Stimulated activated CD4-positive, alpha-beta T cell treated with anti-CD3 and anti-CD28 coated beads, Interleukin-4, amount 100 ng/mL, for 48 hours (primary cell): ENCODE measurements at regions not wholly inside any gene's neighbourhood (a gene's known extent, or its start where the extent isn't known, plus 50 kb on each side); places are given as distances from the start of the nearest gene placed in this dataset.

Source experiments
- DNase-seq, 2 donors: peaks; one replicate each; pipeline ENCODE4 v3.0.0-alpha.2; 2020; ENCODE audit warnings: low read depth in 2 of 2

DNA sequence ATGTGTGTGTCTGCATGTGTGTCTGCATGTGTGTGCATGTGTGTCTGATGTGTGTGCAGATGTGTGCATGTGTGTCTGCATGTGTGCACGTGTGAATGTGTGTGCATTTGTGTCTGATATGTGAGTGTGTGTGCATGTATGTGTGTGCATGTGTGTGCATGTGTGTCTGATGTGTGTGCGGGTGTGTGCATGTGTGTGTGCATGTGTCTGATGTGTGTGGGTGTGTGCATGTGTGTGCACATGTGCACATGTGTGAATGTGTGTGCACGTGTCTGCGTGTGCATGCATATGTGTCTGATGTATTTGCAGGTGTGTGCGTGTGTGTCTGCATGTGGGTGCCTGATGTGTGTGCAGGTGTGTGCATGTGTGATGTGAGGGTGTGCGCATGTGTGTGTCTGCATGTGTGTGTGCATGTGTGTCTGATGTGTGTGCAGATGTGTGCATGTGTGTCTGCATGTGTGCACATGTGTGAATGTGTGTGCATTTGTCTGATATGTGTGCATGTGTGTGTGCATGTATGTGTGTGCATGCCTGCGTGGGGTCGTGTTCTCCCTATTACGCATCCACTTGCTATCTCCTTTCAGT, 470.1 kb upstream of the HS6ST1 start:
- DNase-seq = no peak

DNA sequence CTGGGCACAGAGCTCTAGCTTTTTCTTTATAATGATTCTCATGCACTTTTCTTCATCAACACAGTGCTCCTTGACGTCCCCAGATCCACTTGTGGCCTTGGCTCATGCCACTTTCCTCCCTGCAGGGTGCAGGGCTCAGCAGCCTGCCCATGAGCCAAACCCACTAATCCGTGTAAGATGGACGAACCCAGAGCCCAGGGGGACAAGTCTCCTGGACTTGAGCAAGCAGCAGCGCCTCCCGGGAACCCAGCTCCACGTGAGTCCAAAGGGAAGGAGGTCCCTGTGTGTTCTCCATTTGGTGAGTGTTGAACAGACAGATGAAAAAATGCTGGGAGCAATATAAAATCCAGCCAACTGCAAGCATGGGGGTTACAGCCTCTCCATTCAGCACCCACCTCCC, 470.6 kb upstream of the HS6ST1 start:
- no peak for DNase-seq

DNA sequence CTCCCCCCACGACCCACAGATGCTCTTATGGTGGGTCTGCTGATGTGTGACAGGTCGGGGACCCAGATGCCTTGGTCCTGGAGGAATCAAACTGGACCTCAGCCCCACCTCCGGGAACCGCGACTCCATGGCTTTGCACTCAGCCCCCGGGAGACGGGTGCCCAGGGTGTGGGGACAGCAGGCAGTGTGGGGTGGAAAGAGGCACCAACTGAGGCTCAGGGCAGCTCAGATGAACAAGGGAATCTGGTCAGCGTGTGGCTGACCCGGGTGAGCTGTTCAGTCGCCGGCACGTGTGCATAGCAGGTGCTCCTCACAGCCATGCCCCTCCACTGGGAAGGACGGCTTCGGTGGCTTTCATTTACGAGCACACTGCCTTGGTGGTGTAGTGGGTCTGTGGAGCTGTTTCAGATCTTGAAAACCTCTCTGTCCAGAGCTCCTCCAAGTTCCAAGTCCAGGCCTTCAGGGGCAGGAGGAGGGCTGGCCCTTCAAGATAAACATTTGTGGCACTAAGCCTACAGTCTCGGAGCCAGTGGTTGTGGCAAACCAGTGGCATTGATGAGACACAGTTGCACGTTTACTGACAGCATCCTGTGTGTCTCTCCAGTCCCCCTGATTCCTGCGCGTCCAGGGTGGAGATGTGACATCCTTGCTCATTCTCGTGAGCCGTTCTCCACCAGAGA, 471.2 kb upstream of the HS6ST1 start:
- no peak for DNase-seq

DNA sequence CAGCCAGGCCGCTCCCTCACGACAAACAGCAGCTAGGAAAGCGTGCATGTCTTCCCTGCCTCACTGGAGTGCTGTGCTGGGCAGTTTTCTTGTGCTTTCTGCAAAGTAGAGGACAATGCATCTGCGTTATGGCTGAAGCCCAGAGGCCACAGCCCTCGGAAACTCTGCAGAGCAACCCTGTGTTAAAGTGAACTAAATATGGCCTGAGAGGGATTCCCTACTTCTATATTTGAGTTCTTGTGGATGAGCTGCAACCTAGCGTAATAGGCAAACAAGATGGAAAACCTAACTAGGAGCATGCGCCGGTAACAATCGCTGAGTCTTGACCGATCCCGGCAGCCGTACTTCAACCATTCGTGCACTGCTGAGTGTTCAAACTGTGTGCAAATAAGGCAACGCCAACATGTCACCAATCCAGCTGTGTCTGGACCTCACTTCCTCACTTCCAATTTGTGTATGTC, 471.9 kb upstream of the HS6ST1 start:
- no peak for DNase-seq

DNA sequence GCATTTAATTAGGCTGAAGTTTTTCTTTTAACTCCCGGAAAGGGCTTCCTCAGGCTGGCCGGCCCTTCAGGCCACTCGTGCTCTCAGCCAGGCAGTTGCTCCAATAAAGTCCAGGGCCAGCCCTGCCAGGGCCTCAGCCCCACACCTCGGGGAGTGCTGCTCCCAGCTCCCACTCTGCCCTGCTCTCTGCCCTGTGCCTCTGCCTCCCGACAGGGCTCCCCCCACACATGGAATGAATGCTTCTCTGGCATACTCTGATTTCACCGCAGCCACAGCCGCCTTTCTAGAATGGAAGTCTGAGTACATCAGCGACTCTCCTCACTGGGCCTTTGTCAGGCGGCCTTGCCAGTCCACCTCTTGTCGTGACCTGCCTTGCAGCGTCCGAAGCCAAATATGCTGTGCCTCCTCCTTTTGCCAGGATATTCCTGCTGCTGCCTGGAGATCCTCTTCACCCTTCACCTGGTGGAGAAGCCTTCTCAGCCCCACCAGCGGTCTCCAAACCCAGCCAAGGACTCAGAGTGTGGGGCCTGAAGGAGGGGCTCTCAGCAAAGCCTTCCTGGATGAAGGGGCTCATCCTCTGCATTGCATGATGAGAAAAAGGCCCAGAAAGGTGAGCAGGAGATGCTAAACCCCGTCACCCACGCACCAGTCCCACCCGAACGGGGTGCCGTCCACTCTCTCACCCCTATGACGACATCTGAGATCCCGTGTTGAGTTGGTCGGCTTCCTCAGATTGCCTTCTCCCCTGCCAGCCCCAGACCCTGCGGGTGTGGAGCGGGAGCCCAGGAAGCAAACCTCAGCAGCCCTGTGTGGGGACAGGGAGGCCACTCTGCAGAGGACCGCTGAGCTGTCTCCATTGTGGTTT, 472.7 kb upstream of the HS6ST1 start:
- no peak for DNase-seq

DNA sequence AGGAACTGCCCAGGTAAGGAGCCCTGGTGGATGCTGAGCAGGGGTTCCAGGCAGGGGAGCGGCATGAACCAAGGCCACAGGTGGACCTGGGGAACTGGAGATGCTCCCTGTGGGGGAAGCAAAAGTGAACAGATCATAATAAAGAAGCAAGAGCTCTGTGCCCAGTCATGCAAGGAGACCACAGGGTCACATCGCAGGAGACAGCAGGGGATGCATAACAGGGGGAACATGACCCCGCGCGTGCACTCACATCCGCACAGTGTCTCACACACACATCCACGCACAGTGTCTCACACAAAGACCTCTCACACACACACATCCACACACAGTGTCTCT, 473.3 kb upstream of the HS6ST1 start:
- DNase-seq = no peak

- DNase-seq = no peak
Observed at GRCh38 chr2:128792476-128793054, 473.9 kb upstream of the HS6ST1 start.

- DNase-seq = no peak
Observed at GRCh38 chr2:128793404-128793803, 474.7 kb upstream of the HS6ST1 start.

DNA sequence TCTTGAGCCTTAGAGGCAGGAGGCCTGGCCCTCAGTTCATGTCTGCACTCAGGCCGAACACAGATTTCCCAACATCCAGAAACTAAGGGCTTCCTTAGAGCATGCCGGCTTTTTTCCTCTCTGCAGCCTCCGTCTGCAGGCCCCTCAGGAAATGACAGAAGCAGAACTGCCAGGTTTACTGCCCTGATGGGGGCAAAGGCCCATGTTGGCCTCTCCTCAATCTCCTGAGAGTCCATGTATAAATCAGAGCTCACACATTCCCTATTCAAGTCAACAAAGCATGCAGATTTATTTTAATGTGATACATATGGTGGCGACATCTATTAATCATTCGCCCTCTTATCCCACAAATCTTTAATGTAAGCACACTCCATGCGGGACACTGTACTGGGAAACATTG, 475.6 kb upstream of the HS6ST1 start:
- no peak for DNase-seq

DNA sequence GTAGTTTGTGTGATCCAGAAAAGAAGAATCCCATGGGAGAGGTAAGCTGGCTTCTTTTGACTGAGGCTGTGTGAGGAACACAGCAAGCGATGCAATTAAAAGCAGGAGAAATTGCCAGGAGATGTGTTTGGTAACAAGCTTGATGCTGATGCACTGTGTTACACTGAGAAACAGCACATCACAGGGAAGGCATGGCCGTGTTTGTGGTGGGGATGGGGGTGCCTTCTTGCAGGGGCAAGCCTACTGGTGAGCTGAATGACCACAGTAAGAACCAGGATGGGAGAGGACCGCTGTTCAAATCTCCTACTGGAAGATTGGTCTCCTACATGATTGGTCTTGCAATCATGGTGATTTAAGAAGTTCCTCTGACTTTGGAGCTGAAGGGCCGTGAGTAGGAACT, 477.7 kb upstream of the HS6ST1 start:
- DNase-seq = no peak

- DNase-seq = no peak
Observed at GRCh38 chr2:128797092-128797491, 478.4 kb upstream of the HS6ST1 start.

DNA sequence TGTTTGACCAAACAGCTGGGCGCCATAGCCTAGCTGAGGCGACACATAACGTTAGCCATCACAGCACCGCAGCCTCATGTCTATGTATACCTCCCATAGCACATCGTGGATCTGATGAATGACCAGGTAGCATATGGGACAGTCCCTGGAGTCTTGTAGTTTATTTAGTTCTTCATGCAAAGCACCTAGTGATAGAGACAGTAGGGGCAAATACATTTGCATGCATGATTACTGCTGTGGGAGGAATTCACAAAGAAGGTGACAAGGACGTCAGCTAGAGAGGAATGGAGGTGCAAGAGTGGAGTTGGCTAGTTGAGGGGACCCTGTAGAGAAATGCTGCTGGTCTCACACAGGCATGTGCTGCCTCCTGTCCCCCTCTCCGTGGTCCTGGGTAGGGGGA, 478.9 kb upstream of the HS6ST1 start:
- no peak for DNase-seq

- DNase-seq = no peak
Observed at GRCh38 chr2:128797937-128798336, 479.3 kb upstream of the HS6ST1 start.

DNA sequence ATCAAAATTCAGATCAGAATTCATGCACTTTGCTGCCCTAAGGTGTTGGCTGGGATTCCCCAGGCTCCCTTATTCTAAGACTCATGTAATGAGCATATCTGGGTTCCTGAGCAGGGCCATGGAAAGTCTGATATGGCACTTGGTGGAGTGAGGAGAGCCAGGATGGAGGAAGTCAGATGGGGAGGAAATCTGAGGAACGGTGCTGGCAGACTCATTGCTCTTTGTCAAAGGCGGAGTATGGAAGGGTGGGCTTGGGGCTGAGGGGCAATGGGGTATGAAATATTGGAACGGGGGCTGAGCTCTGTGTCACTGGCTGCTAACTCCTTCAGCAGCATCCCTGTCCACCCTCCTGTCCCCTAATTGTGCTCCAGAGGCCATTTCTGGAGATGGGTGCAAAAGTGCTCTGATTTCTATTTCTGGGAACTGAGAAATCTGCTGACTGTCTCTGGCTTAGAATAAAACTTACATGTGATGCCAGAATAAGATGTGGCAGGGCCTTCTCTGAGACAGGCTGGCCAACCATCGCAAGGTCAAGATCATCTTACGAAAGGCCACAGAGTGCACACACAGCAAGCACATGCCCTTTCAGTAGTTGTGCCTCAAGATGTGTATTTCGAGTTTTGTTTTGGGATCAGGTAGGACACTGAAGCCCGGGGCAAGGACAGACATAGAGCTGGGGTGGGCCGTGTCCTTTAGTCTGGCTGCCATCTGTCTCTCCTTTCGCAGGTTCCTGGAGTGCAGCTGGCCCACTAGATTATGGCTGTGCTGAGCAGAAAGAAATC, 480.0 kb upstream of the HS6ST1 start:
- no peak for DNase-seq

GRCh38 chr2:128799284-128799552, 480.6 kb upstream of the HS6ST1 start:
- no peak for DNase-seq

DNA sequence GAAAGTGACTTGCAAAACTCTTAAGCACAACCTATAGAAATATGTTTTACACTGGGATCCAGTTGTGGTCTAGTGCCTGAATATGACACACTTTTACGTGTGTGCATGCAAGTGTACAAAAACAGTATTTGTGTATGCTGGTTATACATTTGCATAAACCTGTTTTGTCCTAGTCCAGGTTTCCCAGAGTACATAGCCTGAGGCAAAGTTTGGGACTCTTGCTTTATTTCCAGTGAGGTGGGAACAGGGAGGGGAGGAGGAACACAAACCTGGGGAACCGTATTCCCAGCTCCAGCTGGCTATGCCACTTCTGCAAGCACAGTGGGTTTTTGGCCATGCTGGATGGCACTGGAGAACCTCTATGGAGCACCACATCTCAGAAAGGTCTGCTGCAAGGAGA, 481.1 kb upstream of the HS6ST1 start:
- no peak for DNase-seq

DNA sequence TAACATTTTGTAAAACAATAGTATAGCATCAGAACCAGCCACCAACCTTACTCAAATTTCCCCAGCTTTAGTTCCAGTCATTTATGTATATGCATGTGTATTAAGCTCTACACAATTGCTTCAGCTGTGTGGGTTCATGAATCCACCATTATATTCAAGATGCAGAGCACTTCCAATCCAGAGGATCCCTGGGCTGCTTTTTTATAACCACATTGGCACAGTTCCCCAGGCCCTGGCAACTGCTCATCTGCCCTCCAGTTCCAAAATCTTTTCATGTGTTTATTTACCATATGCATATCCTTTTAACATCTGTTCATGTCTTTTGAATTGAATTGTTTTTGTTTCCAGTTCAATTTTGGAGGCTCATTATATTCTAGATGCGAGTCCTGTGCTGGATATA, 482.9 kb upstream of the HS6ST1 start:
- no peak for DNase-seq

GRCh38 chr2:128803222-128803621, 484.6 kb upstream of the HS6ST1 start:
- DNase-seq = no peak

- DNase-seq = no peak
Observed at GRCh38 chr2:128805237-128805636, 486.6 kb upstream of the HS6ST1 start.

- DNase-seq = no peak
Observed at GRCh38 chr2:128805918-128806317, 487.2 kb upstream of the HS6ST1 start.

DNA sequence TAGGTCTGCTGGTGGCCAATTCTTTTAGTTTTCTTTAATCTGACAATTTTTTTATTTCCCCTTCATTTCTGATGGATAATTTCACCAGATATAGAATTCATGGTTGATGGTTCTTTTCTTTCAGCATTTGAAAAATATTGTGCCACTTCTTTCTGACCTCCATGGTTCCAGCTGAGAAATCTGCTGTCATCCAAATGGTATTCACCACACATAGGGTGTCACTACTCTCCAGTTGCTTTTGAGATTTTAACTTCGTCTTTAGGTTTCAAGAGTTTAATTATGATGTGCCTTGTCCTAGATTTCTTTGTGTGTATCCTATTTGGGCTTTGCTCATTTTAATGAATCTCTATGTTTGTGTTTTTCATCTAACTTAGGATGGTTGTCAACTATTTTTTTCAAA, 488.6 kb upstream of the HS6ST1 start:
- no peak for DNase-seq
